Endodermal cell (in vitro differentiated cells): ENCODE measurements at regions not wholly inside any gene's neighbourhood (a gene's known extent, or its start where the extent isn't known, plus 50 kb on each side); places are given as distances from the start of the nearest gene placed in this dataset.
"Not testable (repeated sequence)": the region's sequence is repeated elsewhere in the genome, so short reads cannot be mapped to it uniquely, and the experiment has no call there.

Experiments used
- DNase-seq: peaks from one replicate; pipeline ENCODE4 v3.0.0-alpha.2; 2017
- H3K27ac ChIP-seq: 2 replicates; pipeline ENCODE4 v1.5.1; 2013; ENCODE audit warnings: mild to moderate bottlenecking, low read depth, low read length, moderate library complexity
- H3K27me3 ChIP-seq: 2 replicates; pipeline ENCODE4 v1.6.1; 2013; ENCODE audit warnings: mild to moderate bottlenecking, low read length, moderate library complexity; ENCODE audit not compliant: insufficient read depth, control insufficient read depth, poor library complexity, severe bottlenecking
- H3K36me3 ChIP-seq: 2 replicates; pipeline ENCODE4 v1.7.0; 2013; ENCODE audit warnings: mild to moderate bottlenecking, low read length, moderate library complexity; ENCODE audit not compliant: control insufficient read depth, insufficient read depth
- H3K4me1 ChIP-seq: one replicate; pipeline ENCODE4 v1.7.0; 2013; ENCODE audit warnings: low read length; ENCODE audit not compliant: control insufficient read depth, insufficient read depth
- H3K4me3 ChIP-seq: 2 replicates; pipeline ENCODE4 v1.5.1; 2013; ENCODE audit warnings: mild to moderate bottlenecking, low read length, moderate library complexity
- H3K9ac ChIP-seq: 2 replicates; pipeline ENCODE4 v1.6.1; 2013; ENCODE audit warnings: mild to moderate bottlenecking, low read length, moderate library complexity; ENCODE audit not compliant: poor library complexity, severe bottlenecking; ENCODE audit errors: extremely low read depth
- H3K9me3 ChIP-seq: 2 replicates; pipeline ENCODE4 v1.6.1; 2013; ENCODE audit warnings: mild to moderate bottlenecking, low read length, moderate library complexity; ENCODE audit not compliant: control insufficient read depth
- H3K27ac Mint-ChIP-seq: 2 replicates; pipeline ENCODE4 v1.8.0; 2020; ENCODE audit warnings: mixed read lengths
- H3K27me3 Mint-ChIP-seq: 2 replicates; pipeline ENCODE4 v1.8.0; 2021; ENCODE audit warnings: mild to moderate bottlenecking, mixed read lengths; ENCODE audit not compliant: insufficient read depth
- H3K36me3 Mint-ChIP-seq: 2 replicates; pipeline ENCODE4 v1.8.0; 2020; ENCODE audit warnings: low read depth, mixed read lengths
- H3K4me1 Mint-ChIP-seq: 2 replicates; pipeline ENCODE4 v1.8.0; 2020; ENCODE audit warnings: mixed read lengths
- H3K4me3 Mint-ChIP-seq: 2 replicates; pipeline ENCODE4 v1.8.0; 2020; ENCODE audit warnings: mild to moderate bottlenecking, moderate library complexity, mixed read lengths
- H3K9me3 Mint-ChIP-seq: 2 replicates; pipeline ENCODE4 v1.8.0; 2020; ENCODE audit warnings: mild to moderate bottlenecking, mixed read lengths
- WGBS, 2 experiments: methylation state at CpG; one replicate each; pipeline versions ENCODE4 v1.1.5 to v1.1.7; 2013; ENCODE audit warnings: missing lambda C conversion rate in 2 of 2, mixed read lengths in 1 of 2; ENCODE audit not compliant: insufficient coverage in 1 of 2, insufficient read length in 1 of 2; 5-methylcytosine and 5-hydroxymethylcytosine counted together

DNA sequence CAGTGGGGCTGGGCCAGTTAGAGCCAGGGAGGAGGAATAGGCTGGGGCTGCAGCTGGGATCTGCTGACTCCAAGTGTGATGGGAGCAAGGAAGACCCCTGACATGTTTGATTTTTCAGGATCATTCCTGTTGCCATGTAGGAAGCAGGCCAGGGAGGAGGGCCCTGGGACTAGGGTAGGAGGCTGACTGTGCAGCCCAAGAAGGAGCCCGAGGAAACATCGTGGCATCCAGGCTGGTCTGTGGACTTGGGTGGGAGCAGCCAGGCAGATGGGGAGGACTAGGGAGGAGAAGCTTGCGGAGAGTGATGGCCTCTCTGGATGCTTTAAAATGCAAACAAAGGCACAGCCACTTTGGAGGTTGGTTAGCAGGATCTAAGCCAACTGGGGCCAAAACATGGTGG, 311.4 kb upstream of the WSB1 start:
- H3K4me3 Mint-ChIP-seq, H3K9ac ChIP-seq, H3K27ac ChIP-seq, H3K4me1 ChIP-seq, H3K36me3 ChIP-seq, H3K36me3 Mint-ChIP-seq, DNase-seq, H3K27me3 Mint-ChIP-seq, H3K27me3 ChIP-seq, H3K27ac Mint-ChIP-seq, H3K4me3 ChIP-seq, H3K4me1 Mint-ChIP-seq: not testable (repeated sequence)
- H3K9me3 ChIP-seq: peaks cover 20% of the 10 kb centered on the region
- 78 to 86% methylated on average over 2 to 3 of the region's 3 CpGs for WGBS, 2 experiments
- H3K9me3 Mint-ChIP-seq: peaks cover 85% of the 10 kb centered on the region

DNA sequence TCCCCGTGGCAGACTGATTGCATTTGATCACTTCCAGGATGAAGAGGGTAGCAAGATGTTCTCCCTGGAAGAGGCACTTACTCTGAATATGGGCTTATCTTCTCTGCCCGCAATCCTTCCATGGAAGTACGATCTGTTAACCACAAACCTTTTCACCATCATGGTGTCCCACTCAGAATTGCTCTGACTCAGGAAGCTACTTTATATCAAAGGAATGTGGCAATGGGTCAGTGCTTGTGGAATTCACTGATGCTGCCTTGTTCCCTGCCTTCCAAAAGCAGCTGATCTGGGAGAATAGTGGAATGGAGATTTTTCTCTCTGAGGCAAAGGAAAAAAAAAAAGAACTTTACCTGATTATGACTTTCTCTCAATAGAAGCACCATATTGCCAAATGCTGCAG, 306.1 kb upstream of the WSB1 start:
- not testable (repeated sequence) for H3K4me3 ChIP-seq, H3K4me3 Mint-ChIP-seq, H3K27me3 Mint-ChIP-seq, H3K4me1 ChIP-seq, H3K27me3 ChIP-seq, H3K9ac ChIP-seq, H3K27ac Mint-ChIP-seq, H3K36me3 ChIP-seq, H3K4me1 Mint-ChIP-seq, H3K36me3 Mint-ChIP-seq, H3K27ac ChIP-seq, DNase-seq
- H3K9me3 Mint-ChIP-seq: peaks cover 98% of the 10 kb centered on the region
- 67% methylated on average over 3 of the region's 3 CpGs; no CpG with 5 or more reads in 1 of the 2 experiments for WGBS, 2 experiments
- peaks cover 43% of the 10 kb centered on the region for H3K9me3 ChIP-seq

DNA sequence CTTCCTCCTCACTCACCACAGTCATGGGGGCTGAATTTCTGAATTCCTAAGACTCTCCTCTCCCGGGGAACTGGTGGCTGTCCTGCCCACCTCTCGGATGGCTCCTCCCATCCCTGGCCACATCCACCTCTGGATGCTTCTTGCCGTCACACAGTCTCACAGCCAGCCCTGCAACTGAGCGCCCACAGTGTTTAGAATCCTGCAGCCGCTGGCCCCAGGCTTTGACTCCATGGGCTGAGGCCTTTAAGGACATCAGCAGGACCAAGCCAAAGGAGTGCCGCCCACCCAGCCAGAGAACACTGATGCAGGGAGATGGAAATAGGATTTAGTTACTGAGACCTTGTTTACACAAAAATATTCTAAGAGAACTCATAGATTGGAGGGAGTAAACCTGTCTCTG, 299.3 kb upstream of the WSB1 start:
- not testable (repeated sequence) for H3K4me3 Mint-ChIP-seq, H3K9ac ChIP-seq, H3K27ac ChIP-seq, H3K27me3 ChIP-seq, H3K4me1 Mint-ChIP-seq, H3K27ac Mint-ChIP-seq, DNase-seq, H3K27me3 Mint-ChIP-seq, H3K36me3 ChIP-seq, H3K4me1 ChIP-seq, H3K4me3 ChIP-seq, H3K36me3 Mint-ChIP-seq
- peaks cover 37% of the 10 kb centered on the region for H3K9me3 ChIP-seq
- H3K9me3 Mint-ChIP-seq: peaks cover 89% of the 10 kb centered on the region
- 75 to 76% methylated on average over 5 to 6 of the region's 6 CpGs for WGBS, 2 experiments

DNA sequence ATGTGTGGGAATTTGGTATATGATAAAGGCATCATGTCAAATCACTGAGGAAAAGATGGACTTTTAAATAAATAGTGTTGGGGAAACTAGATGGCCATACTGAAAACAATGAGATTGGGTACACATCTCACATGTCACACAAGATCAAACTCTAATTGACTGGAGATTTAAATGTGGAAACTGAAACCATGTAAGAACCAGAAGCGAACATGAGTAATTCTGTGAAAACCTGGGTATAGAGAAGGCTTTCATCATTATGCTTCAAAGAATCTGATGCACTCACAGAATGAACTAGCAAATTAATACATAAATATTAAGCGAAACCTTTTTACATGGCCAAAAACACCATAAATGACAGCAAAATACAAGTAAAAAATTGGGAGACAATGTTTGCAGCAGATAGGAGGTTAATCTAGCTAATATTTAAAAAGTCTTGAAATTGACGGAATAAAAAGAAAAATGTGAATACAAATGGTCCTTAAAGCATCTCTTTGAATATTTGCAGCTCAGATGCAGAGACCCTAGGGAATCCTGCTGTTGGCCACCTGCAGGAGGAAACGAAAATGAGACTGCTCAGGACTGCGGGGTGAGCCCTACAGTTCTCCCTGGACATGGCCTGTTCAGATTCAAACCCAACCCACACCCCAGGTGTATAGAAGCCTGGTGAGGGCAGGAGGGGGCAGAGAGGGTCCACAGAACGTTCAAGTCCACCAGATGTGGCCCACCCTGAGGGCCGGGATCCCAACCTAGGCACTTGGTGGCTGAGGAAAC, 297.6 kb upstream of the WSB1 start:
- H3K4me3 ChIP-seq, H3K27ac ChIP-seq, H3K4me1 Mint-ChIP-seq, H3K4me3 Mint-ChIP-seq, DNase-seq, H3K36me3 ChIP-seq, H3K9ac ChIP-seq, H3K27ac Mint-ChIP-seq, H3K27me3 ChIP-seq, H3K36me3 Mint-ChIP-seq, H3K4me1 ChIP-seq, H3K27me3 Mint-ChIP-seq: not testable (repeated sequence)
- peaks cover 28% of the 10 kb centered on the region for H3K9me3 ChIP-seq
- H3K9me3 Mint-ChIP-seq: peaks cover 88% of the 10 kb centered on the region
- WGBS, 2 experiments: 62 to 90% methylated on average over 2 to 6 of the region's 7 CpGs

DNA sequence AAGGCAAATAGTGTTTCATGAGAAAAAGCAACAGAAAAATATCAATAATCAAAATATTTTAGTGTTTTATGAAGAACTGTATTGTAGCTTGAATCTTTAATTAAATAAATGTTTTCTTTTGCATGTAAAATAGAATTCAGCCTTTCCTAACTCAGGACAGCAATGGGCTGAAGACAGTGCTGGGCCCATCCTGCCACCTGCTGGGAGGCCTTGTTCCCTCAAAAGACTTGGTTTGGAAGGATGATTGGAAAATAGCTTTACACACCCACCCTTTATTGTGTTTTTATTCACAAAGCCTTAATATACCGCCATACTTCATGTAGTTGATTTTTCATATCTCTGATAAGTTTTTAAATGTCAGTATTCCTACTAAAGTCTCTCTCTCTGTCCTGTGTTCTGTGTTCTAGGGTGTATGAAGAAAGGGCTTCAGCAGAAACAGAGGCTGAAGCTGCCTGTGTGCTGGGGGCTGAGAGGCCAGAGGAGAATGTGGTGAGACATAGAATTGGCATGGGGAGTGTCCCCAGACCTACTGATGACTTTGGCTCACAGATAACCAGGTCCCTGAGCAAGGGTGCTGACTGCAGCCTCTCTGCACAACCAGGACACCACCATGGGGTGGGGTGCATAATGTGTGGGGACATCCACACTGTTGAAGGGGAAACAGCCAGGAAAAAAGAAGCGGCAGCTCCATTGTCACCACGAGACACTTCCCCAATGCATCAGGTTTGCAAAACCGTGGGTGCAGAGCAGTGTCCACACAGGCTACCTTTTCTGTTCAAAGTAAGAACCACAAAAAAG, 286.0 kb upstream of the WSB1 start:
- H3K9ac ChIP-seq, H3K4me1 ChIP-seq: not testable (repeated sequence)

More for the DNA sequence above, 286.0 kb upstream of the WSB1 start:
- not testable (repeated sequence) for H3K27ac ChIP-seq, H3K36me3 ChIP-seq, H3K27me3 Mint-ChIP-seq, H3K27me3 ChIP-seq, H3K36me3 Mint-ChIP-seq, H3K4me1 Mint-ChIP-seq, H3K4me3 Mint-ChIP-seq, H3K4me3 ChIP-seq, H3K27ac Mint-ChIP-seq, DNase-seq
- peaks cover 97% of the 10 kb centered on the region for H3K9me3 Mint-ChIP-seq
- 73 to 80% methylated on average over 1 to 3 of the region's 4 CpGs for WGBS, 2 experiments
- H3K9me3 ChIP-seq: peaks cover 32% of the 10 kb centered on the region
